ENCODE measurements at regions not wholly inside any gene's neighbourhood (a gene's known extent, or its start where the extent isn't known, plus 50 kb on each side); places are given as distances from the start of the nearest gene placed in this dataset.

GRCh38 chr14:43896044-43896443 is 611.0 kb downstream of the FSCB start (continued):
- TF ChIP-seq ZBTB40 (IDR thresholded peaks at IDR 0.05) (no peak), ZBTB40 (CRISPR knock-in tag; IDR thresholded peaks at IDR 0.05) (no peak), ZBTB46 (CRISPR knock-in tag; IDR thresholded peaks at IDR 0.05; ENCODE audit: borderline replicate concordance) (no peak), PITX1 (CRISPR knock-in tag; IDR thresholded peaks at IDR 0.05) (0 out of 2 replicates have a peak, but pooled peaks have one; percentile 33), MAX (IDR thresholded peaks at IDR 0.05) (0 out of 2 replicates have a peak, but pooled peaks have one; percentile 24), LCORL (IDR thresholded peaks at IDR 0.05) (no peak), LCORL (CRISPR knock-in tag; IDR thresholded peaks at IDR 0.05) (no peak), ZNF205 (CRISPR knock-in tag; IDR thresholded peaks at IDR 0.05) (no peak), MAZ (IDR thresholded peaks at IDR 0.05; ENCODE audit: borderline replicate concordance, low read depth, low read length) (no peak), MAZ (CRISPR knock-in tag; IDR thresholded peaks at IDR 0.05; ENCODE audit: low read depth) (no peak), HNF1B (CRISPR knock-in tag; IDR thresholded peaks at IDR 0.05) (peak; percentile 17; the same call in 1 of the 2 replicates), RORA (CRISPR knock-in tag; IDR thresholded peaks at IDR 0.05) (no peak), KDM2A (CRISPR knock-in tag; IDR thresholded peaks at IDR 0.05; ENCODE audit: borderline replicate concordance, low read depth) (no peak), ZNF180 (CRISPR knock-in tag; IDR thresholded peaks at IDR 0.05; ENCODE audit: borderline replicate concordance, low read depth) (no peak), FOSL2 (CRISPR knock-in tag; IDR thresholded peaks at IDR 0.05) (0 out of 2 replicates have a peak, but pooled peaks have one; percentile 11), HDAC1 (CRISPR knock-in tag; IDR thresholded peaks at IDR 0.05) (no peak), ZNF143 (CRISPR knock-in tag; IDR thresholded peaks at IDR 0.05) (no peak), ZNF432 (CRISPR knock-in tag; IDR thresholded peaks at IDR 0.05; ENCODE audit: borderline replicate concordance) (no peak), ZNF766 (CRISPR knock-in tag; IDR thresholded peaks at IDR 0.05; ENCODE audit: borderline replicate concordance) (no peak)
